Activated T-helper 1 cell treated with anti-CD3 and anti-CD28 coated beads, Interleukin-2, amount 50 U/mL, for 16 hours (primary cell): ENCODE measurements at regions not wholly inside any gene's neighbourhood (a gene's known extent, or its start where the extent isn't known, plus 50 kb on each side); places are given as distances from the start of the nearest gene placed in this dataset.

Experiments used
- DNase-seq, 2 donors: peaks; one replicate each; pipeline ENCODE4 v3.0.0-alpha.2; 2020; ENCODE audit warnings: low read depth in 1 of 2, low spot score in 1 of 2

- no peak for DNase-seq
Observed at GRCh38 chr5:96284727-96285389, 148.2 kb downstream of the PCSK1 start.

- no peak for DNase-seq
Observed at GRCh38 chr5:96283589-96283988, 149.5 kb downstream of the PCSK1 start.

DNA sequence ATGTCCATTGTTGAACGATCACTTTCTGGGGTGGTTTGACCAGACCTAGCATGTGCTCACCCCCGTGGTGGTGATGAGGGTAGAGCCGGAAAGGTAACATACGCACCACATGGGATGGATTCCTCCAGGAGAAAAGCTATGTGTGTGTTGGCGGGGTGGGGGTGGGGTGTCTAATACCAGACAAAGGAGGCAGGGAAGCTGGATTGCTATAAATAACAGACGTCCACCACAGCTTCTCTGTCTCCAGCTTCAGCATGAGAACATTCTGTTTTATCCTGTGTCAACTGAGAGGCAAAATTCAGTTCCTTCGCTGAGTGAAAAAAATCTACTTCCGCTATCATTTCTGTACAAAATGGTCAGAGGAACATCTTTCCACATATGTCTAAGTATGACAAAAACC lies 151.0 kb downstream of the PCSK1 start:
- no peak for DNase-seq

- no peak for DNase-seq
Observed at GRCh38 chr5:96280946-96281393, 152.1 kb downstream of the PCSK1 start.

GRCh38 chr5:96279801-96280542 lies 153.1 kb downstream of the PCSK1 start:
- DNase-seq = no peak

GRCh38 chr5:96278981-96279380 lies 154.1 kb downstream of the PCSK1 start:
- DNase-seq = no peak

GRCh38 chr5:96275051-96275450 lies 158.0 kb downstream of the PCSK1 start:
- DNase-seq = no peak

GRCh38 chr5:96265487-96265886 lies 167.6 kb downstream of the PCSK1 start:
- no peak for DNase-seq

DNA sequence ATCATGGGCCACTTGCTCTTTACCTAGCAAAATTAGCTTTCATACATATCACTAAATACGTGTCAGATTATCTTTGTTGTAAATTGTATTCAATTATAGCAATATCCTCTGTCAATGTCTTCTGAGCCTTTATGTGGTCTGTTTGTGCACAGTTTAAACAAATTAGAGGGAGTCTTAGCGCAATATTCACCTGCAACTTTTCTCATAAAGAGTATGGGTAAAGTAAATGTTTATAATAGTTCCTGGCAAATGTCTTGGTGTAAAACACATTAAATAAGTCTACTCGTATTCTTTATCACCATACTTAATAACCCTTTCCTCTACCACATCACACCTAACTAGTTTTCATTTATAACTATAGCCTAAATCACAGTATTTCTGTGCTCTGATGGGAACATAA lies 169.0 kb downstream of the PCSK1 start:
- no peak for DNase-seq

GRCh38 chr5:96262105-96262504 lies 170.9 kb downstream of the PCSK1 start:
- DNase-seq = no peak

GRCh38 chr5:96260009-96260408 lies 173.0 kb downstream of the PCSK1 start:
- no peak for DNase-seq

DNA sequence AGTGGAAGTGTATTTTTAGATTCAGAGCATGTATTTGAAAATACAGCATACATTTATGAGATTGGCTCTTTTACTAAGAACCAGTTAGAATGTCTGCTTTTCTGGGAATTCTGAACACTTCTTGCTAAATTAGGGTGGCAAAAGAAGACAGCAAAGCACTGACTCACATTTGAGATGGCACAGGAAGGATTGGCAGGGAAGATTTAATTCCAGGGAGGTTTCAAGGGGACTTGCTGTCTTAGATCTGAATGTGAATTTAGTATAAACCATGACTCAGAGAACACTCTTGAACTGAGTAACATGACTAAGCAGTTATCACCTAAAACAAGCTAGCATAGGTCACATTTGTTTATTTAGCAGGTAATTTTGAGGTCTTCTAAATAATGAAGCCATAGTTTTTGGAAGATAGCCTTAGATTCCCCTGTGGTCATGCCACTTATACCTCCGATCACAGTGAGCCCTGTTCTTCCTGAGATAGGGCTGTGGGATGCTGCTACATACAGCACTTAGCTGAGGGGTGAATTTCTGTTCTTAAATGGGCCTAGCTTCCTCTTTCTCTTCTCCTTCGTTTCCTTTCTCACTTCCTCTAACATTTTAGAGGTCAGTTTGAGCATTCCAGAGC lies 173.8 kb downstream of the PCSK1 start:
- no peak for DNase-seq

- no peak for DNase-seq
Observed at GRCh38 chr5:96258692-96259091, 174.4 kb downstream of the PCSK1 start.

- no peak for DNase-seq
Observed at GRCh38 chr5:96257904-96258303, 175.1 kb downstream of the PCSK1 start.

DNA sequence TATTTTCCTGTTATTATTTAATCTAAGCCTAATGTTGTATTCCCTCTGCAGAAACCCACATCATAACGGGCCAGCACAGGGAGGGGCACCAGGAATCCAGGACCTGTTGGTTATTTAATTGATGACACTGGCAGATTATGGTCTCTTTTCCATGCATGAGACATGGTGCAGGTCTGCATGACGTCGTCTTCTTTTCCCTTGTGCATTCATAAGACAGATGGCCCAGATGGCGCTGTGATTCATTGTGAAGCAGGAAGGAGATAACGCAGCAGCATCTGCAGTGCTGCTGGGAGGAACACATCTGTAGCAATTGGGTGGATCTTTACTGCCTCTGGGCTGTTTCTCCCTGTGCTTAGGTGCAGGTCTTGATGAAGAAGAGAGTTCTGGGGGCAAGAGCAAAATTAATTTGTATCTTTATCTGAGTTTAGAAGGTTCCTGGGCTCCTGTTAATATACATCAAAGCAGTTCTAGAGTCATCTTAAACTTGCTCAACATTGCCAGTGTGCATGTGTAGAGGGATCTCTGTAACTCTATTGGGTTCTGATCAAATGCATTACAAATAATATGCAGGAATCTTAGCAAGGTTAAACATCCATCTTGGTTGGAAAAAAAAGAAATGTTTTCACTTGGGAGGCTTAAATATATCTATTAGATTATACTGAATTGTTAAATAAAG lies 176.1 kb downstream of the PCSK1 start:
- DNase-seq = no peak

DNA sequence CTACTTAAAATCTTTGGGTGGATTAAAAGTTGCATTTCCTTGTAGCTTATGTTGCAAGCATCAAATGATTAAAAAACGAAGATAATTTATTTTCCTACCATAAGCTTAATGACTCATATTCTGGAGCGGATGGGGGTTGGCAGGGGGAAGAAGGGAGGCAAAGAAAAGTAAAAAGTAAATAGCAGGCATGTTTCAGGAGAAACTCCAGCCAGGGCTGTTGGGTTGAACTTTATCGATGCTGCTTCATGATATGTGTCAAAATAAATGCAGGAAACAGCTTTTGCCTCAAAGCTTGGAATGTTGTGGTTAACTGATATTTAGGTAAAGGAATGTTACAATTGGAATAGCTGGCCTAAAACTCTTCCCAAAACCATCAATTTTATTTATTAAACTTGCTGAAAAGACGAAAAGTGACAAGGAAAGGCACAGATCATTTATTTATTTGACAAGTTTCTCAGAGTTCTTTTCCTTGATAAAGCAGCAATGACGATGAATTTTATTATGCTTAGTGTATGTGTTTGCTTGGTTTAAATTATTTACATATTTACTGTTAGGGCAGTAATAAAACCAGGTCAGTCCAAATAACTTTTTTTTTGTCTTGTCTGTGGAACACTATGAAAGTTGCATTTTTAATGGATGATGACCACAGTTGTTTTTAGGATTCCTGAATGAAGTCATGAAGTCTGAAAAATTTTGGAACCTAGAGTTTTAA lies 177.9 kb downstream of the PCSK1 start:
- DNase-seq = no peak

DNA sequence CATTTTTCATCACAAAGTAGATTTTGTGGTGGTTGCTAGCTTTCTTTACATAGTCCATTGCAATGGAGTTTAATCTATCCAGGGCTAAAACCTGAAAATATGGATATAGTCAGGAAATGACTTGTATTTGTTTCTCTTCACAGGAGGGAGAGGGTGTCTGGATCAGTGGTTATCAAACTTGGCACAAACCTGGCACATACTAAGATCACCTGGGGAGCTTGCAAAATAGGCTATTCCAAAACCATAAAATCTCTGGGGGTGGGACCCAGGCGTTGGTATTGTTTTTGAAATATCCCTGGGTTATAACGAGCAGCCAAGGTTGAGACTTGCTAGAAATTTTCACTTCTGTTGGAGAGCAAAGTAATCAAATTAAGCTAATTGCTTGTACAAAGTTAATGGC lies 179.9 kb downstream of the PCSK1 start:
- DNase-seq = no peak

DNA sequence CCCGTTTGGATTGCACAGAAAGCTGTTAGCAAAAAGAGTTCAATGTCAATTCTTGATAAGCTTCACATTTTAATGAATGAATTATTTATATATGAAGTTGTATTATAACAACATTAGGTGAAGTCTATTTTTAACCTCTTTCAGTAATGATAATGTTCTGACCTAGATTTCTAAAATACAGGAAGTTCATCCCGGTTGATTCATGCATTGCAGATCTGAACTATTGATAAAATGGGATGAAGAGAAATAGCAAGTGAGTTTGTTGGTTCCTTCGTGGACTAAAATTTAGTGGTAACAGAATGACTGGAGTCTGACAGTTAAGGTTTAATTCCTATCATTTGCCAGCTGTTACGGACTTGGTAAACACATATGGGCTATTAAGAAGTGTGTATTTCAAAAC lies 180.5 kb downstream of the PCSK1 start:
- DNase-seq = no peak

DNA sequence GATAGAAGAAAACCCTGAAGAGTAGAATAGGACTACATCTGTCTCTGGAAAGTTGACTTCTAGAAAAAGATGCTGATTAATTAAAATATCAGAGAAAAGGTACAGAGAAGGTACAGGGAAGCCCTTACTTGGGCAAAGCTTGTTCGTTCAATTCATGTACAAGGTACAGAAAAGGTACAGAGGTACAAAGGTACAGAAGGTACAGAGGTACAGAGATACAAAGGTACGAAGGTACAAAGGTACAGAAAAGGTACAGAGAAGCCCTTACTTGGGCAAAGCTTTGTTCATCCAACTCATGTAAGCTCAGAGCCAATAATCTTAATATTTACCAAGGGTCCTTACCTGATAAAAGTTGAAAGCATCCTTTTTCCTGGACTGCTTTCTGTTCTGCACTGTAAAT lies 182.3 kb downstream of the PCSK1 start:
- DNase-seq = no peak

DNA sequence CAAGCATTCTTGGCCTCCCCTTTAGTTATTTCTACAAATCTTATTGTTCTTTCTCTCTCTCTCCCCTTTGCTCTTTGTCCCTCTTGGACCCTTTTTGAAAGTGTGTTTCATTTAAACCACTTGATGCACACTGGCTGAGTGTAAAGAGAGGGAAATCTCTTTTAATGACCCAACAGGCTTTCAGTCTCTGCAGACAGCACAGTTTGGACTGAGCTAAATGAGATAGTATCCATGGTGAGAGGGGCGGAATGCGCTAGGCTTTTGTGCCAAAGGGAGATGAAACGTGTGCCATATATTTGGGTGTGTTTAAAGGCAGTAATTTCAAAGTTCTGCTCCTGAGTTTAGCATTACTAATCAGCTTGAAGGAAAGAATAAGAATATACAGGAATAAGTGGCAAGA lies 184.9 kb downstream of the PCSK1 start:
- DNase-seq = no peak

- no peak for DNase-seq
Observed at GRCh38 chr5:96247708-96248107, 185.3 kb downstream of the PCSK1 start.
